NCI-H128 (cell line): ENCODE measurements at regions not wholly inside any gene's neighbourhood (a gene's known extent, or its start where the extent isn't known, plus 50 kb on each side); places are given as distances from the start of the nearest gene placed in this dataset.
"Not testable (repeated sequence)": the region's sequence is repeated elsewhere in the genome, so short reads cannot be mapped to it uniquely, and the experiment has no call there.

Source experiments
- DNase-seq: peaks from one replicate; lab custom pipeline; 2025; ENCODE audit not compliant: unreplicated experiment; lab: John Stamatoyannopoulos, UW

GRCh38 chr6:91114123-91114708, 527.3 kb upstream of the MAP3K7 start:
- DNase-seq, result no peak

DNA sequence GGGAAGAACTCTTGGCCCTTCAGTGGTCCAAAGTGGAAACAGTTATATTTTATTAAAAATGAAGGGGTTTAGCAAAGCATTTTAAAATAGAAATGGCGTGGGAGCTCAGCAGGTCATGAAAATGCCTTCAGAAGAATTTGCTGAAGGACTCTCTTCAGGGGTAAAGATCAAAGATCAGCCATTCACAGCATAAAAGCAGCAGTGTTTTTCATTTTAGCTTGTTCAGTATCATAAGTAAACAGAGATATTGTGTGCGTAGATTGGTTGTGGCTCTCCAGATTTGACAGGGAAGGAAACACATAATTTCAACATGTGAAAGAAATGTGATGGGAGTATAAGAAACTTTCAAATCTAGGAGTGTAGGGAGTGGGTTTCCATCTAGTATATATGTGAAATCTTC, 519.2 kb upstream of the MAP3K7 start:
- no peak for DNase-seq

GRCh38 chr6:91105532-91105931, 518.7 kb upstream of the MAP3K7 start:
- DNase-seq, result no peak

GRCh38 chr6:91099479-91099878, 512.6 kb upstream of the MAP3K7 start:
- DNase-seq, result no peak

GRCh38 chr6:91098006-91098405, 511.1 kb upstream of the MAP3K7 start:
- DNase-seq, result no peak

DNA sequence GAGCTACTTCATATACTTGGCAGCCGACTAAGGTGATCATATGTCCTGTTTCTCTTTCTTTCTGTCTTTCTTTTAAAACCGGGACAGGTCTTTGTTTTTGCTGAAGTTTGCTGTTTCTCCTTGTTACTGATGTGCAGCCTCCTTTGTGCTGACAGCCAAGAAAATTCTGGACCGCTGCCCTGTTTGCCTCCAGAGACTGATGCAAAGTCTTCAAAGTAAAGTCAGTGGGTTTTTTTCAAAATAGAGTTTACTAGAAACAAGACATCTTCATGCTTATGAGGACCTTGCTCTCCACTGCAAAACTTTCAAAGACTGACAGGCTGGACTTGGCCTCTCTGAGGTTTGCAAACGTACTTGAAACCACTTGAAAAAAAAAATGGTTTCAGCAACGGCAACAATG, 510.5 kb upstream of the MAP3K7 start:
- no peak for DNase-seq

DNA sequence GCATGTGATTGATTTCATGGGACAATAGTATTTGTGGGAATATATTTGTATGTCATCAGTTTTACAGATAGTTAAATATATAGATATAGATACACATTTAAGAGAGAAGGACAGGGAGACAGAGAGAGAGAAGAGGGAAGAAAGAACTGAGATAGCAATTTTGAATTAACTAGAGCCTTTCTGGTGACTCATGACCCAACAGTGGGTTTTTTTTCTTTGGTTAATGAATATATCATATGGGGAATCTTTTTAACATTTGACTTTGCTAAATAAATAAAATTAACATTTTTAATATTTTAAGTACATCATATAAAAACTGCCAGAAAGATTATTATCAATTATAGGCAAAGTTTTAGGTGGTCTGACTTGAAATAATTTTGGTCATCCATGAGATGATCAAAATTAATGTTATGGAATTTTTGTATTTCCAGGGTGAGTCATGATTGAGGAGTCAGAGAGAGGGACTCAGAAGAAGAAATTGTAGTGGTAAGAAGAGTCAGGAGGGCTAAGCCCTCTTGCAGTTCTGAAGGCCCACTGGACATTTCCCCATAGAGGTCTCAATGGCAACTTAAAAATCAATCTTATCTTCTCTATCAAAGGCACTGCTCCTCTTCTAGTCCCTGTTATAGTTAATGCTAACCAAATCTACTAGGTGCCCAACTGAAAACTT, 508.1 kb upstream of the MAP3K7 start:
- no peak for DNase-seq

GRCh38 chr6:91094341-91094740, 507.5 kb upstream of the MAP3K7 start:
- no peak for DNase-seq

DNA sequence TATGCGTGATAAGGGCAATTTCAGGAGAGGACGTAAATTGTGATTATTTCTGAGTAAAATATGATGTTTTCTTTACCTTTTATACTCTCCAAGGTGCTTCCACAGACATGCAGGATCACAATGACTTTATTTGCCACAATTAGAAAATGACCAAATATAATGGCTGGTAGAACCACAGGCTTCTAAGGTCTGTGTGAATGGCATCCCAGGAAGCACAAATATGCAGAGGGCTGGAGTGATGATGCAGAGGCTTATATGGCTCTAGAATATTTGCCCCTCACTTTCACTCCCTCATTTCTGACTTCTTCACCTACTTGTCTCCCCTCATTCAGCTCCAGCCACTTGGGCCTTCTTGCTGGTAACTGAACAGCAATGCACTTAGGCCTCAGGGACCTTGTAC, 502.1 kb upstream of the MAP3K7 start:
- no peak for DNase-seq

DNA sequence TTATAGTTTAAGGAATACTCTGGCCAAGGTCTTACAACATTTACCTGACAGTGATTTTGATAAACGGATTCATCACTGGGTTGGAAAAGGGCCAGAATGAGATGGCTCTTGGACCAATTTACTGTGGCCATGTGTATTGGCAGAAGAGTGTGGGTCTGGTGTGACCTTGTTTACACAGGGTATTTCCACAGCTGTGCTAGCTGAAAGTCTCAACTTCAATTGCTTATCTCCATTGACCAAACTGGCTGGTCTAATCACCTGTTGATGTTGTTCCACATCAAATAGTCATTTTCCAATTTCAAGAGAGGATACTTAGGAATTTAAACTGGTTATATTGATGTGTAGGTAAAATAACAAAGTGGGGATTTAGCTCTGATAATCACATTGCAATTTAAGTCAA, 501.6 kb upstream of the MAP3K7 start:
- no peak for DNase-seq

- DNase-seq, result no peak
These were observed 501.0 kb upstream of the MAP3K7 start for GRCh38 chr6:91087908-91088307.

GRCh38 chr6:91083211-91083610, 496.3 kb upstream of the MAP3K7 start:
- DNase-seq, result no peak

- no peak for DNase-seq
These were observed 495.5 kb upstream of the MAP3K7 start for GRCh38 chr6:91082311-91082832.

GRCh38 chr6:91081452-91082067, 494.7 kb upstream of the MAP3K7 start:
- DNase-seq, result peak; percentile 49

DNA sequence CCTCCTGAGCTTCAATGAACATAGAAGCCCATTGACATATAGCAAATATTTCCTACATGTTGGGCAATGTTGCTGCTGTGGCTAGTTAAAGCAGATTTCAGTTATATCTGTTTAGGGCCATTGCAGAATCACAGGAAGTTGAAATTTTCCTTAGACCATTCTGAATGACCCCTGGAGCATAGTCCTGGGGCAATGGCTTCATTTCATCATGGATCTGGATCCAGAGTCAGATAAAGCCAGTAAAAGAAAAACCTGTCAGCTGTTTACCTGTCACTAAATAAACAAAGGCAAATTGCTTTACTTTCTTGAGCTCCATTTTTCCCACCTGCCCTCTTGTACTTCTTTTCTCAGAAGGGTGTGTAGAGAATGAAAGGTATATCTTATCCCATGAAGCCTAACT, 494.0 kb upstream of the MAP3K7 start:
- DNase-seq, result no peak

- DNase-seq, result no peak
These were observed 493.1 kb upstream of the MAP3K7 start for GRCh38 chr6:91079969-91080368.

DNA sequence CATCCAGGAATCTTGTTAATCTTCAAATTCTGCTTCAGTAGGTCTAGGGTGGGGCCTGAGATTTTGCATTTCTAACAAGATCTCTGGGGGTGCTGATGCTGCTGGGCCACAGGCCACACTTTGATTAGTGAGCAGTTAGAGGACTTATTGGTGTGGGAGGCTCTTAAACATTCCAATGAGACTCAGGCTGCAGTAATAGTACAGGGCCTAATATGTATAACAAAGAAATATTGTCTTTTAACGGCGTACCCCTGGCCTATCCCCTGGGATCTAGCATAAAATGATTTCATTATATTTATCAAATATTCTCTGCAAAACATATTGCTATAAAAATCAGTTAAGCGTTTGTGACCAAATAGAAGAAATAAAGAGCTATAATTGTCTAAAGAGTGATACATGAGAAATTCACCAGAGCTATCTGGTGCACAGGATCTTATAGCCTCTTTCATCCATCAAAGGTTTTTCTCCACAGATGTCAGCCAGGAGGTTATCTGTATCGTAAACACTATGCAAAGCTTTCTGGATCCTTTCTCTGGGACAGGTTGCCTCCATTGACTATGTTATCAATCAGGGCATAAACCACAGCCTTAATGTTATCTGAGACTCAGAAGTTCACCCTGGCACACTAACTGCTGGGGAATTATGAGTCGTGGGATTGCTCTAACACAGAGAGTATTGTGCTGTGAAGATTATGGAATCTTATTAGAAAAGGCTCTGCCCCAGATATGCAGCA, 488.5 kb upstream of the MAP3K7 start:
- no peak for DNase-seq

GRCh38 chr6:91063362-91063761, 476.5 kb upstream of the MAP3K7 start:
- no peak for DNase-seq

- DNase-seq, result no peak
These were observed 470.8 kb upstream of the MAP3K7 start for GRCh38 chr6:91057689-91058088.

DNA sequence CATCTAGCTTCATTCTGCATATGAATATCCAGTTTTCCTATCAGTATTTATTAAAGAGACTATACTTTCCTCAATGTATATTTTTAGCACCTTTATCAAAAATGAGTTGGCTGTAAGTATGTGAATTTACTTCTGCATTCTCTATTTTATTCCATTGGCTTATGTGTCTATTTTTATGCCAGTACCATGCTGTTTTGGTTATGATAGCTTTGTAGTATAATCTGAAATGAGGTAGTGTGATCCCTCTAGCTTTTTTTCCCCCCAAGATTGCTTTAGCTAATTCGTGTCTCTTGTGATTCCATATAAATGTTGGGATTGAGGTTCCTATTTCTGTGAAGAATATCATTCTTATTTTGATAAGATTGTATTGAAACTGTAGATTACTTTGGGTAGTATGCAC, 469.1 kb upstream of the MAP3K7 start:
- no peak for DNase-seq

DNA sequence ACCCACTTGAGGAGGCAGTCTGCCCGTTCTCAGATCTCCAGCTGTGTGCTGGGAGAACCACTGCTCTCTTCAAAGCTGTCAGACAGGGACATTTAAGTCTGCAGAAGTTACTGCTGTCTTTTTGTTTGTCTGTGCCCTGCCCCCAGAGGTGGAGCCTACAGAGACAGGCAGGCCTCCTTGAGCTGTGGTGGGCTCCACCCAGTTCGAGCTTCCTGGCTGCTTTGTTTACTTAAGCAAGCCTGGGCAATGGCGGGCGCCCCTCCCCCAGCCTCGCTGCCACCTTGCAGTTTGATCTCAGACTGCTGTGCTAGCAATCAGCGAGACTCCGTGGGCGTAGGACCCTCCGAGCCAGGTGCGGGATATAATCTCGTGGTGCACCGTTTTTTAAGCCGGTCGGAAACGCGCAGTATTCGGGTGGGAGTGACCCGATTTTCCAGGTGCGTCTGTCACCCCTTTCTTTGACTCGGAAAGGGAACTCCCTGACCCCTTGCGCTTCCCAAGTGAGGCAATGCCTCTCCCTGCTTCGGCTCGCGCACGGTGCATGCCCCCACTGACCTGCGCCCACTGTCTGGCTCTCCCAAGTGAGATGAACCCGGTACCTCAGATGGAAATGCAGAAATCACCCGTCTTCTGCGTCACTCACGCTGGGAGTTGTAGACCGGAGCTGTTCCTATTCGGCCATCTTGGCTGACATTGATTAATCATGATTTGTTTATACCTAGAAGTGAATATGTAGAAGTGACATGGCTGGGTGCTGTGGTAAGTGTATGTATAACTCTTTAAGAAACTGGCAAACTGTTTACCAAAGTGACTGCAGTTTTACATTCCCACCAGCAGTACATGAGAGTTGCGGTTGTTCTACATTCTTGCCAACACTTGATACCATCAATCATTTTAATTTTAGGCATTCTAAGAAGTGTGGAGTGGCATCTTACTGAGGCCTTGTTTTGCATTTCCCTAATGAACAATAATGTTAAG, 465.9 kb upstream of the MAP3K7 start:
- DNase-seq, result not testable (repeated sequence)
